HG03521 (cell line): ENCODE measurements at regions not wholly inside any gene's neighbourhood (a gene's known extent, or its start where the extent isn't known, plus 50 kb on each side); places are given as distances from the start of the nearest gene placed in this dataset.
A peak's percentile ranks its signal among the peaks of the same experiment; 100 is the strongest.
"Not testable (repeated sequence)": the region's sequence is repeated elsewhere in the genome, so short reads cannot be mapped to it uniquely, and the experiment has no call there.

Source experiments
- ATAC-seq: cut with Tn5 transposase; IDR thresholded peaks from one replicate; pipeline ENCODE4 v1.9.1; 2021; ENCODE audit warnings: mild to moderate bottlenecking, moderate library complexity; ENCODE audit not compliant: unreplicated experiment

DNA sequence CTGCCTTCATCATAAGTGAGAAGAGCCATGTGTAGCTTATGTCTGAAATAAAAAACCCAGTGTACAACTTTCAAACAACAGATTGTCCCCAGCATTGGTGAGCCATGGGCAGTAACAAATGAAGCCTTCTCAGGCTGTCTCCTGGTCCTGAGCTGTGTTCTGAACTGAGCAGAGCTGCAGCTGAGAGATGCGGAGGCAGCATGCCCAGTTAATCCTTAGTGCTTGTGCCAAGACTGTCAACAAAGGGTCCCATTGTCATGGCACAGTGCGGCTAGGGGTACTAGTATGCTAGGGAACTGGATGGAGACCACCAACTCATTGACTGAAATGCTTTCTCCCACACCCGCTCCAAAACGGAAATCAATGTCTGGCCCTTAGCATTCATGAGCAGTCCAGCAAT is 154.3 kb downstream of the RMST start:
- ATAC-seq = no peak

DNA sequence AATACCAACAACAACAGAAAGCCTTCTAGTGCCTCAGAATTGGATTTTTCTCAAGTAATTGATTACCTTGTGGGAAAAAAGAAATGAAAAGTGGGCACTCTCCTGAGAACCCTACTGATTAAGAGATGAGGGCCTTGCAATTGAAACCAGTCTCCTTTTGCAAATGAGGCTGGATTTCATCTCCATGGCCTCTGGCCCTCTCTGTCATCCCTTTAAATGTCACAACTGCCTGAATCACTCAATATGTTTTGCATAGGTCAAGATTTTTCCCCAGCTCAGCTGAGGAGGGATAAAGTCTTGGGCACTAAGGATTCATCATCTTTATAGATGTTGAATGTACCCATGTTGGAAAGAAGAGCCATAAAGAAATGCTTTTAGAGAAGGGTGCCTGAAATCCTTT is 166.4 kb downstream of the RMST start:
- ATAC-seq = no peak

DNA sequence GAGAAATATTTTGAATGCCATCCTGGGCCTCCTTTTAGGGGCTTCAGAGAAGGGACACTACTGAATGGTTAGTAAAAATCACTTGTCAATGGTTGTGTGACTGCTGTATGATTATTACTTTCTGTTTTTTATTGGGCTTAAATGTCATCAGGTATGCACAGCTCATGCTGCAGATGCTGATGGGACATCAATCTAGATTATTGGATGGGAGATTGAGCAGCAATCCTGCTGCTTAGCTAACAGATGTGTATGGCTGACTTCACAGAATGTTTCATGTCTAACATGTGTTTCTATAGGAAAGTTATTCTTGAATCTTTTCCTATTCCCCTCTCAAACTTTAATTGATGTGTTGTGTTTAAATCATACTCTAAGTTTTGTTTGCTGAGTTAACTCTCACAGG is 166.8 kb downstream of the RMST start:
- ATAC-seq = no peak

DNA sequence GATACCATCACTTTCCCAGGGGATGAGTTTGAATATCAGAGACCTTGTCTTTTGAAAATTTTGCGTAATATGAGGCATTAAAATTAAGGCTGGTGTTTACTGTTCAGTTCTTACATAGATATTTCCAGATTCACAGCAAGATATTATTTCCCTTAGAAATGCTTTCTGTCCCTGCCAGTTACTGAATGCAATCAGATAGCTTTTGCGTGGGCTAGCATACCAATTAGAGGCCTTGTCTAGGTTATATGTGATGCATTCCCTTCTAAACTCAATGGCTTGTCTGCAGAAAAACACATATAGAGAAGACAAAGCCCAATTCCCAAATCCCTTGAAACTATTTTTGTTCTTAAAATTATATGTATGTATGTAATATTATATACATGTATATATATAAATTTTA is 167.8 kb downstream of the RMST start:
- no peak for ATAC-seq

DNA sequence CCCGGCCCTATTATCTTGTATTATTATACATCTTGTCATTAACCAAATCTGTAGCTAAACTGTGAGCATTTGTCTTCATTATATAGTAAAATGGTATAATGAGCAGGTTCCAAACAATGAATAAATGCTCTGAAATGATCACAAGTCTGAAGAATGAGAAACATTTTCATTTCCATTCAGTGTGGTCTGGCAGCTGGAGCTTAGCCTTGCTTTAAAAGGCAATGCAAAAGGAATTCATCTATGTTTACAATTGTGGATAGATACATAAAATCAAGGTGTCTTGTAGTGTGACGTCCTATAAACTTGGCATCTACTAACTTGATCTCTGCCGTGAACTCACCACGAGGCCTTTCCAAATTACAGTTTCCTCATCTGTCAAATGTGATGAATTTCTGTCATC is 168.3 kb downstream of the RMST start:
- ATAC-seq = no peak

DNA sequence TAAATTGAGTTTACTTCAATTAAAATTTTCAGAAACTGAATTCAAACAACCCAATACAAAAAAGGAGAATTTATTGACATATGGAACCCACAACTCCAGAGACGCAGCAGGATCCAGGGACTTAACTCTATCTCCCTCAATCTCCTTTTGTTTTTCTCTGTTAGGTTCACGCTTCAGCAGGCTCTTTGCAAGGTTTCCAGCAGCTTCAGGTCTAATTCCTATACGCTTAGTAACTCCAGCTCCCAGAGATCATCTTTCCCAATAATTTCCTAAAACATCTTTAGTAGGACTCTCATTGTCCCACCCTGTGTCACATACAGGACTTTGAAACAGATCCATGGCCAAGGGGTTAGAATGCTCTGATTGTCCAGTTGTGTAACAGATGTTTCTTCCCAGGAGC is 175.2 kb downstream of the RMST start:
- no peak for ATAC-seq

DNA sequence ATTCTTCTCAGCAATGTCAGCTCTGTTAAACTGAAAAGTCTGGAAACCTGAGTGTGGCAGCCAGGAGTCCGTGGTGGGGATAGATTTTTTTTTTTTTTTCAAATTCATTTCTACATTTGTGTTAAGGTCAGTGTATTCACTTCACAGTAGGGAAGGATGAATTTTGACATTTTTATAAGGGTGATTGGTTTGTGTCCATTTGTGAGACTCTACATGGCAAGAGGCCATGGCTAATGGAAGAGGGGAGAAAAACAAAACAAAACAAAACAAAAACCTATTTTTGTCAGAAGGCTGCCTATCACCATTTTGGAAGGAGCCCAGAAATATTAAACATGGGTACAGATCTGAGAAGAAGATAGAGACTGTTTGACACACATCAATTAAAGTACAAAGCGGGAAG is 176.1 kb downstream of the RMST start:
- no peak for ATAC-seq

DNA sequence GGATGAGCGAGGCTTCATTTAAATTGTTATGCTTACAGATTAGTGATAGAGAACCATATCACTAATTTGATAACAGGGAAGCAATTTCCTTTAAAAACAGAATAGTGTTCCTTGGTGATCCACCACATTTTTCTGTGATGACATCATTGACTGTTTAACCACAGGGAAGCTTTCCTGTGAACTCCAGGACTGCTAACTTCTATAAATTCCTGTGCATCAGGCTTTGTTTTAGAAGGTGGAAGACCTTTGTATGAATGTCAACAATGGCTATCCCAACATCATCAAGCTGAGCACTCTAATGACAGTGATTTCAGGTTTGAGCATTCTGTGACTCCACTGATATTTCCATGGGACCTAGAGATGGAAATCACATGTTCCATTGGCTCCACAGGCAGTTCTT is 177.1 kb downstream of the RMST start:
- ATAC-seq = no peak

DNA sequence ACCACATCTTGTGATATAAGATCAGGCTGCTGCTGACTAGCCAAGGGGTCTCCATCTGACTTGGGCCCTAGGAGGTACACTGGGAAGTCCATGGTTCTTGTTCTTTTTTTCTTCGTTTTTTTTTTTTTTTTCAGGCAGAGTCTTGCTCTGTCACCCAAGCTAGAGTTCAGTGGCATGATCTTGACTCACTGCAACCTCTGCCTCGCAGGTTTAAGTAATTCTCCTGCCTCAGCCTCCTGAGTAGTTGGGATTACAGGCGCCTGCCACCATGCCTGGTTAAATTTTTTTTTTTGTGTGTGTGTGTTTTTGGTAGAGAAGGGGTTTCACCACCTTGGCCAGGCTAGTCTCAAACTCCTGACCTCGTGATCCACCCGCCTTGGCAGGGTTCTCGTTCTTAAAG is 178.2 kb downstream of the RMST start:
- ATAC-seq = no peak

DNA sequence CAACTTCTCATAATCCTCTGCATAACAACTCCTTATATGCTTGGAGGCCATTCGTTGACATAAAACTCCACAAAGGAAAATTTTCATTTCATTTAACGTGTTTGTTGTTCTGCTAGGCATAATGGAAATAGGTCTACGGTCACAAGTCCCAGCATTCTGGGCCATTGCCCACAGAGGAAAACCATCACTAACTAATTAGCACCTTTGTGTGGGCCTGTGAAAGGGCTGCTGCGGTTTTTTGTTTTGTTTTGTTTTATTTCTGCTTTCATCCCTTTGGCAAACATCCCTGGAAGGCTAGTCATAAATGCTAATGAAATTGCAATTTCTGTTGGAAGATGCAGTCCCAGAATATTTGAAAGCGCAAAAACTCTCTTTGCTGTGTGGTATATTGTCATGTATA is 180.3 kb downstream of the RMST start:
- no peak for ATAC-seq

DNA sequence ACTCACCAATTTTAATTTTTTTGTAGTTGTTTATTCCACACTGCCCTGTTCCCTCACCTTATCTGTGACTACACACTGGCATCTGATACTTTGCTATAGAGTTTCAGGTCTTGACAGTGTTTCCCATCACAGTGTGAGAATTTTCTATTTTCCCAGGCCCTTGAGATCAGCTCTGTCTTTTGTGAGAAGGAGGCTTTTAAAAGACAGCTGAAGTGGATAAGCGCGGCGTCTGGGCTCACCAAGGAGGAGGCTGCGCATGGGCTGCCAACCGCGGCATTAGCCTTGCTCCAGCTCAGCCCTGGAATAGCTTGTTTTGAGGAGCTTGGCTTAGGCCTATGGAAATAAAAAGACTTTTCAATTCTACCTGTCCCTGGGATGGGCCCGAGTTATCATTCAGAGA is 181.3 kb downstream of the RMST start:
- no peak for ATAC-seq

DNA sequence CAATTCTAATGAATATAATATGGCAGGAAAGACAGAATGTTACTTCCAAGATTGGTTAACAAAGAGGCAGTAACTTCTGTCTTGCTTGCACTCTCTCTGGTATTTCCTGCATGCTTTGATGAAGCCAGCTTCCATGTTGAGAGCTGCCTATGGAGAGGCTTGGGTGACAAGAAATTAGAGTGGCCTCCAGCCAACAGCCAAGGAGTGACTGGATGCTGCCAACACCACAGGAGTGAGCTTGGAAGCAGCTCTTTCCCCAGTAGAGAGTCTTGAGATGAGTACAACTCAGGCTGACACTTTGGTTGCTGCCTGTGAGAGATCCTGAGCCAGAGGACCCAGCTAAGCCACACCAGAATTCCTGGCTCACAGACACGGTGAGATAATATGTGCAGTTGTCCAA is 183.1 kb downstream of the RMST start:
- no peak for ATAC-seq

DNA sequence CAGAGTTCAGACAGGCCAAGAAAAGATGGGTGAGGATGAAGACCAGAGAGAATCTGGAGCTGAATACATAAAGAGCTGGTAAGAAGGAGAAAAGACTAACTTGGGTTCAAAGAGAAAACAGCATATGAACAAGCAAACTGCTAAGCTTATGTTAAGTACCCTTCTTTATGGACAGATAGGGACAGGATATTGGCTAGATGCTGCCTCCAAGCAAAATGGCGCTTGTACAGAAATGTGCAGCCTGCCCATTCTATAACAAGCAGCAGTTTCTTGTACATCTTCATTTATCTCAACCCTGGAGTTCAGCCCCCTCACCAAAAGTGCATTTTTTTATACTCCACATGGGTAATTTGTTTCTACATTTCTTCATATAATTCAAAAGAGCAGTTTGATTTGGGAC is 184.5 kb downstream of the RMST start:
- no peak for ATAC-seq

DNA sequence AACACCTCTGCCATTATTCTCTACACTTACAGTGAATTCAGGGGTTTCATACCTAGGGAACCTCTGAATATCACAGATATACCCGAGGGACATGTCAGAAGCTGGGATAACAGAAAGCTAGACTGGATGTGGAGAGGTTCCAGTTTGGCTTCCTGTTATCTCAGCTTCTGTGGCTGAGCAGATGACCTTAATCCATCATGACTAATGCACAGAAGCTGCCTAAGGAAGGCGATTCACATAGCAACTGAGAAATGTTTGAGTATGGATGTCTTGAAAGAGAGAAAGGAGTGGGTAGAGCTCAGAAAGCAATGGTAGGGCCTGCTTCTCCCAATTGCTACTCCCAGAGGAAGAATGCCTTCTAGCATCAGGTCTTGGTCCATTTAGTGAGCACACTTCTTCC is 187.6 kb downstream of the RMST start:
- ATAC-seq = no peak

DNA sequence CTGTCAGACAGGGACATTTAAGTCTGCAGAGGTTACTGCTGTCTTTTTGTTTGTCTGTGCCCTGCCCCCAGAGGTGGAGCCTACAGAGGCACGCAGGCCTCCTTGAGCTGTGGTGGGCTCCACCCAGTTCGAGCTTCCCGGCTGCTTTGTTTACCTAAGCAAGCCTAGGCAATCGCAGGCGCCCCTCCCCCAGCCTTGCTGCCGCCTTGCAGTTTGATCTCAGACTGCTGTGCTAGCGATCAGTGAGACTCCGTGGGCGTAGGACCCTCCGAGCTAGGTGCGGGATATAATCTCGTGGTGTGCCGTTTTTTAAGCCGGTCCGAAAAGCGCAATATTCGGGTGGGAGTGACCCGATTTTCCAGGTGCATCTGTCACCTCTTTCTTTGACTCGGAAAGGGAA is 193.9 kb downstream of the RMST start:
- not testable (repeated sequence) for ATAC-seq

DNA sequence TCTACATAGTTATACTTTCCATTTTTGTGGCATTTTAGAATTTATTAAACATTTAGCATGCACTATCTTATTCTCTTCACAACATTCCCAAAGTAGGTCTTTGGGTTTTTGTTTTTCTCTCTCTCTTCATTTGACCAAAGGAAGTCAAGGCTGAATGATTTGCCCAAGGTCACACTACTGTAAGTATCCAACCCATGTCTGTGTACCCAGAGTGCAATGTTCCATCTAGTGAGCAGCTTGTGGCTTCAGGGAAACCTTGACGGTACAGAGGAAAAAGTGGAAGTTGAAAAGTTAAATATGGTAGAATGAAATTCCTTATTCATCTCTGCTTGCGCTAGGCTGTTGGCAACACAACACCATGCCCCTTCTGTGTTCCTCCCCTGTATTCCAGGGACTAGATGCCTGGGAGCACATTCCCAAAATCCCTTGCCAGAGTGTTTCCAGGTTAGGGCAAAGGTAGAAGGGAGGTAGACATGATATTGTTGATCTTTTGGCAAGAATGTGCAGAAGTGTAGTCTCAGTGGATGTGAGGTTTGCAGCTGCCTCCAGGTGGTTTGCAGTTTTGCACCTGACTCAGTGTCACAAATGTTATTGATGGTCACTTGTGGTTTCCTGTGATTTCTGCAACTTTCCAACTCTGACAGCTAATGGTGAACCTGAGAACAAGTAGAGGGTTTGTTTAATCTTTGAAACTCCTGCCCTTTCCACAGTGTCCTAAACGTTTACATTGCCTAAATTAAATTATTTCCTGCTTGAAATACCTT is 196.7 kb downstream of the RMST start:
- no peak for ATAC-seq

DNA sequence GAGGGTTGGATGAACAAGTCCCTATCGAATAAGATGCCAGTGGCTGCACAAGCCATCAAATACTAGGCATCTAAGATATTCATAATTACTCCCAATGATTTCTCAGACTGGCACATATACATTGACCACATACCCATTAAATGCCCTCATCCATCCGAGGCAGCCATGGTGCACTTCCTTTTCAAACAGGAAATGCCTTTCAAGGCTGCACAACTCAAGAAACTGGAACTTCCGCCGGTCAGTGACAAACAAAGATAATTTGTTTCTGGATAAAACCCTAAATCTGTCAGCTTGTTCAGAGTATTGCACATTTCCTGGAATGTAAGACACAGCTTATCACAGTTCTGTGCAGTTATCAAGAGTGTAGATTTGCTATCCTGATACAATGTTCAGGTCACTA is 203.7 kb downstream of the RMST start:
- no peak for ATAC-seq

DNA sequence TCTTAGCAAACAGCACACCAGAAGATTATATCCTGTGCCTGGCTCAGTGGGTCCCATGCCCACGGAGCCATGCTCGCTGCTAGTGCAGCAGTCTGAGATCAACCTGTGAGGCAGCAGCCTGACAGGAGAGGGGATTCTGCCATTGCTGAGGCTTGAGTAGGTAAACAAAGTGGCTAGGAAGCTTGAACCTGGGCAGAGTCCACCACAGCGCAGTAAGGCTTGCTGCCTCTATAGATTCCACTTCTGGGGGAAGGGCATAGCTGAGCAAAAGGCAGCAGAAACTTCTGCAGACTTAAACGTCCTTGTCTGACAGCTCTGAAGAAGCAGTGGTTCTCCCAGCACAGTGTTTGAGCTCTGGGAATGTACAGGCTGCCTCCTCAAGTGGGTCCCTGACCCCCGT is 210.3 kb downstream of the RMST start:
- no peak for ATAC-seq

DNA sequence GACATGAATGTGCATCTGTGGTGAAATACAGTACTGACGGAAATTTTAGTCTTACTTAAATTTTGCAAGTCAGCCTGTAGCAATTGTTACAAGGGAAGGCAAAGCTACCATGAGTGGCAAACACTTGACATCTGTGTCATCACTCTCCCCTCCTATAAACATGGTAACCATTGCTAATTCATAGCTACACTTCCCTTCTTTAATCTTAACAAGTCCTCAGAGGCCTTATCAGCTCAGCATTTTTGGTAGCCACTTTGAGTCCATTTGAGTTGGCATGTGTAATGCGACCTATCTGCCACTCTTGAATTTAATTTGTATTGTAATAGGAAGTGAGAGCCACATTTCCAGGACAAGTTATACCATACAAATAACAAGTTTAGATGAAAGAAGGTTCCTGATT is 218.1 kb downstream of the RMST start:
- no peak for ATAC-seq

DNA sequence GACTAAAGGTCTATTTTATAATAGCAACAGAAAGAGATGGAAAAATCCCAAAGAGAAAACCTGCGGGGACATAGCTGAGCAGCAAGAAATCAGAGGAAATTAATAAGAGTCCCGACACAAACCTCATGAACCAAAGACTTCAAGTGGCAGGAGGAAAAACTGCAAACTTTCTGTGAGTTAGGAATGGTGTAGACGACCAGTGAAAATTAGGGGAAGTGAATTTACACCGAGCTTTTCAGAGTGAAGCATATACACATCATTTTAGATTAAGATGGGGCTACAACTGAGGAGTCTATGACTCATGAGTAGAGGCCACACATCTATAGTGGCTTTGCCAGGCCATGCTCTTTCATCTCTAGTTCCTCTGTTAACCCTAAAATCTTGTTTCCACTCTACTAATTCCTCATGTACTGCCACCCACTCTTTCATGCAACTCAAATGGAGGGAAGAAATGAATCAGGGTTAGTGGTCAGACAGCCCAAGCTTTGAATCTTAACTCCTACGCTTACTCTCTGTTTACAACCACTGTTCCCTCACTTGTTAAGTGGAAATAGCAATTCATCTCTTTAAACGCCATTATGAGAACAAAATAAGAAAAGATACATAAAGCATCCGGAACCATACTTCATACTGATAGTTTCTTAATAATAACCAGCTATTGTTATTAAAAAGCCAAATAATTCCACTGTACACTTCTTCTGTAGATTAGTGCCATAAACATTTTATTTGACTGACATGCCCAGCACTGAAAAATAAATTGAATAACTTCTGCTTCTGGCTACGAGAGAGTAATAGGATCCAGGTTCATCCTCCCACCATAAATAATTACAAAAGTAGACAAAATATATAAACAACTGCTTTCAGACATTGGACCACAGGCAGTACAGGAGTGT is 219.3 kb downstream of the RMST start:
- ATAC-seq = peak; percentile 66

DNA sequence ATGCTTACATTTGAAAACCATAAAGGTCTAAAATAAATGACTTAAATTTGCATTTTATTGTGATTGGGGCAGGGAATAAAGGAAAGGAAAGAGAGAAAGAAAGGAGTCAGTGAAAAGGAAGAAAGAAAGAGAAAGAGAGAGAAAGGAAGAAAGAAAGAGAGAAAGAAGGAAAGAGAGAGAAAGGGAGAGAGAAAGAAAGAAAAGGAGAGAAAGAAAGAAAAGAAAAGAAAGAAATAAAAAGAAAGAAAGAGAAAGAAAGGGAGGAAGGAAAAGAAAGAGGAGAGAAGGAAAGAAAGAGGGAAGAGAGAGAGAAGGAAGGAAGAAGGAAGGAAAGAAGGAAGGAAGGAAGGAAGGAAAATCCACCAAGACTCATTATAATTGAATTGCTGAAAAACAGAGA is 222.8 kb downstream of the RMST start:
- ATAC-seq = no peak

DNA sequence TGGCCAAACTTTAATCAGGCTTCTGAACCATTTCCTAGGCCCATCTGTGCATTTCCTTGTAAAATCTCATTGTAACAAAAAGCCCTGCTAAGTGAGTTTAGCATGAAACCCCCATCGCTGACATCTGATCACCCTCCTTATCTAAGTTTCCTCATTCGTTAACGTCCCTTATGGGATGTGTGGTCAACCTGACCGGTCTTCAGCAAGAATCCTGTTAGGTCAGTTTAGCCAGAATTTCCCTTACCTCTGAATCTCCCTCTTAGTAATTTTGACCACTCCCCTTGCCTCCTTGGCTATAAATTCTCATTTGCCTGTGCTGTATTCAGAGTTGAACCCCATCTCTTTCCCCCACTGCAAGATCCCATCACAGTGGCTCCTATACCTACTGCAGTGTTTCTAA is 239.3 kb downstream of the RMST start:
- no peak for ATAC-seq
